Memory B cell (primary cell): ENCODE measurements at regions not wholly inside any gene's neighbourhood (a gene's known extent, or its start where the extent isn't known, plus 50 kb on each side); places are given as distances from the start of the nearest gene placed in this dataset.

Source experiments
- ATAC-seq: fragments of 150-1000 bp; cut with Tn5 transposase; 2 replicates; pipeline ENCODE4 v1.10.0; 2021; ENCODE audit warnings: low read depth, mild to moderate bottlenecking, moderate library complexity
- DNase-seq, 2 donors: peaks; one replicate each; pipeline ENCODE4 v3.0.0; 2022; ENCODE audit warnings: low spot score in 2 of 2
- H3K27ac Mint-ChIP-seq: one replicate; pipeline ENCODE4 v1.8.0; 2022; ENCODE audit warnings: mild to moderate bottlenecking, moderate library complexity, mixed read lengths
- H3K27me3 Mint-ChIP-seq: one replicate; pipeline ENCODE4 v1.8.0; 2022; ENCODE audit warnings: mixed read lengths
- H3K36me3 Mint-ChIP-seq: one replicate; pipeline ENCODE4 v1.8.0; 2022; ENCODE audit warnings: mild to moderate bottlenecking, mixed read lengths
- H3K4me1 Mint-ChIP-seq: one replicate; pipeline ENCODE4 v1.8.0; 2022; ENCODE audit warnings: mixed read lengths
- H3K4me3 Mint-ChIP-seq: one replicate; pipeline ENCODE4 v1.8.0; 2022; ENCODE audit warnings: mild to moderate bottlenecking, moderate library complexity, mixed read lengths
- H3K9me3 Mint-ChIP-seq: one replicate; pipeline ENCODE4 v1.8.0; 2022; ENCODE audit warnings: mixed read lengths

GRCh38 chr1:208511242-208511860 is 267.2 kb upstream of the PLXNA2 start:
- DNase-seq (no peak), ATAC-seq (no peak)
- H3K9me3 Mint-ChIP-seq = no peaks in the 10 kb centered on the region
- peaks cover 7% of the 10 kb centered on the region for H3K27me3 Mint-ChIP-seq
- no peaks in the 10 kb centered on the region for H3K36me3 Mint-ChIP-seq
- H3K27ac Mint-ChIP-seq = no peak overlapping the region
- no peaks in the 10 kb centered on the region for H3K4me1 Mint-ChIP-seq
- no peak overlapping the region for H3K4me3 Mint-ChIP-seq

- Mint-ChIP-seq H3K4me3 (no peak overlapping the region), H3K27ac (no peak overlapping the region), H3K9me3 (peaks cover 4% of the 10 kb centered on the region), H3K27me3 (peaks cover 7% of the 10 kb centered on the region), H3K4me1 (no peaks in the 10 kb centered on the region), H3K36me3 (no peaks in the 10 kb centered on the region)
- ATAC-seq (no peak), DNase-seq (no peak)
These were observed 269.6 kb upstream of the PLXNA2 start for GRCh38 chr1:208513799-208514198.

DNA sequence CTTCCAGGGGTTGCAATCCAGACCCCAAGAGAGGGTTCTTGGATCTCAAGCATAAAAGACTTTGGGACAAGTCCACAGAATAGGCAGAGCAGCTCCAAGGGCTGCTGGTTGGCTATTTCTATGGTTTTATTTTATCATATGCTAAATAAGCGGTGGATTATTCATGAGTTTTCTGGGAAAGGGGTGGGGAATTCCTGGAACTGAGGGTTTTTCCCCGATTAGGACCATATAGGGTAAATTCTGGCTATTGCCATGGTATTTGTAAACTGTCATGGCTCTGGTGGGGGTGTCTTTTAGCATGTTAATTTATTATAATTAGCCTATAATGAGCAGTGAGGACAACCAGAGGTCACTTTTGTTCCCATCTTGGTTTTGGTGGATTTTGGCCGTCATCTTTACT is 270.9 kb upstream of the PLXNA2 start:
- Mint-ChIP-seq H3K4me3 (no peak overlapping the region), H3K4me1 (no peaks in the 10 kb centered on the region), H3K36me3 (no peaks in the 10 kb centered on the region), H3K27ac (no peak overlapping the region), H3K27me3 (peaks cover 7% of the 10 kb centered on the region), H3K9me3 (peaks cover 4% of the 10 kb centered on the region)
- no peak for ATAC-seq
- DNase-seq = no peak

- H3K27ac Mint-ChIP-seq = no peak overlapping the region
These were observed 272.6 kb upstream of the PLXNA2 start for GRCh38 chr1:208516780-208517179.

GRCh38 chr1:208520438-208521099 is 276.4 kb upstream of the PLXNA2 start:
- H3K4me1 Mint-ChIP-seq = no peaks in the 10 kb centered on the region
- no peaks in the 10 kb centered on the region for H3K27me3 Mint-ChIP-seq
- DNase-seq = no peak
- H3K36me3 Mint-ChIP-seq = no peaks in the 10 kb centered on the region
- no peak overlapping the region for H3K4me3 Mint-ChIP-seq
- H3K9me3 Mint-ChIP-seq = peaks cover 4% of the 10 kb centered on the region
- no peak overlapping the region for H3K27ac Mint-ChIP-seq
- ATAC-seq = no peak

More at GRCh38 chr1:208516780-208517179, 272.6 kb upstream of the PLXNA2 start:
- Mint-ChIP-seq H3K9me3 (peaks cover 4% of the 10 kb centered on the region), H3K4me1 (no peaks in the 10 kb centered on the region), H3K27me3 (peaks cover 4% of the 10 kb centered on the region), H3K4me3 (no peak overlapping the region), H3K36me3 (no peaks in the 10 kb centered on the region)
- DNase-seq (no peak), ATAC-seq (no peak)

DNA sequence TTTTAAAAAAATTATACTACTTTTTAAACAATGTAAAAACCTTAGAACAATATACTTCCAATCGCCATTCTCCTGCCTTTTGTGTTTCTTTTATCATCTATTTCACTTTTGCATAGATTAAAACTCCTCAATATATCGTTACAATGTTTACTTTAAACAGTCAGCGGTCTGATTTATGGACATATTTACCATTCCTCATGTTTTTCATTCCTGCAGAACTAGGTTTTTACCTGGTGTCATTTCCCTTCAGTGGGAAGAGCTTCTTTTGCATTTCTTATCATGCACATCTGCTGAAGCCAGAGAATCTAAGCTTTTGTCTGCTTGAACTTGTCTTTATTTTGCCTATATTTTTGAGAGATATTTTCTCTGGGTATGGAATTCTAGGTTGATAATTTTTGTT is 277.4 kb upstream of the PLXNA2 start:
- ATAC-seq = no peak
- Mint-ChIP-seq H3K4me3 (no peak overlapping the region), H3K9me3 (peaks cover 4% of the 10 kb centered on the region), H3K4me1 (no peaks in the 10 kb centered on the region), H3K27me3 (peaks cover 2% of the 10 kb centered on the region), H3K27ac (no peak overlapping the region), H3K36me3 (no peaks in the 10 kb centered on the region)
- DNase-seq = no peak

DNA sequence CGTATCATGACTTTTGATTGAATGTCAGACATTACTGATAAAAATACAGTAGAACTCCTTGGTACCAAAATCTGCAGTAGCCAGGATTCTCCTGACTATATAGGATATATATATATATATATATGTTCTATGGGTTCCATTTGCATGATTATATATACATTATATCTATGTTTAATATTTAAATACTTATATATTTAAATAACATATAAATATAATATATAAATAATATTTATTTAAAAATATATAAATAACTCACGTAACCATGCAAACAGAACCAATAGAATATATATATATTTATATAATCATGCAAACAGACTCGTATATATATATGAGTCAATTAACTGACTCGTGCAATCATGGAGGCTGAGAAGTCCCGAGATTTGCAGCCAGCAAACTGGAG is 278.8 kb upstream of the PLXNA2 start:
- H3K9me3 Mint-ChIP-seq = no peaks in the 10 kb centered on the region
- DNase-seq (no peak), ATAC-seq (no peak)
- no peak overlapping the region for H3K4me3 Mint-ChIP-seq
- H3K36me3 Mint-ChIP-seq = no peaks in the 10 kb centered on the region
- H3K27me3 Mint-ChIP-seq = peaks cover 5% of the 10 kb centered on the region
- no peaks in the 10 kb centered on the region for H3K4me1 Mint-ChIP-seq
- H3K27ac Mint-ChIP-seq = no peak overlapping the region

DNA sequence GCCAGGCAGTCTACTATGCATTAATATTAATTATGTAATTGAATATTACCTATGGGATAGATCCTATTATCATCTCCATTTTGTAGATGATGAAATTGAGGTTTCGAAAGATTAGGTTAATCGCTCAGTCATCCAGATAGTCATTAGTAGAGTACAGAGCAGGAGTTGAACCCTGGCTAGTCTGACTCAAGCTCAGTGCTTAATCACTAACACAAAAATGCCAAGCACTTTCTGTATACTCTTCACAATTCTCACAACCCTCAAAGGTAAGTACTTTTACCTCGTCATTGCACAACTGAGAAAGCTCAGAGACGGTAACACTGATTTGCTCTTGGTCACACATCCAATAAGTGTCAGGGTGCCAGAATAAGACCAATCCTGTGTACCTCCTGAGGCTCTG is 280.2 kb upstream of the PLXNA2 start:
- Mint-ChIP-seq H3K4me1 (no peaks in the 10 kb centered on the region), H3K9me3 (no peaks in the 10 kb centered on the region), H3K27me3 (peaks cover 5% of the 10 kb centered on the region), H3K36me3 (no peaks in the 10 kb centered on the region), H3K27ac (no peak overlapping the region), H3K4me3 (no peak overlapping the region)
- no peak for DNase-seq
- ATAC-seq = no peak

DNA sequence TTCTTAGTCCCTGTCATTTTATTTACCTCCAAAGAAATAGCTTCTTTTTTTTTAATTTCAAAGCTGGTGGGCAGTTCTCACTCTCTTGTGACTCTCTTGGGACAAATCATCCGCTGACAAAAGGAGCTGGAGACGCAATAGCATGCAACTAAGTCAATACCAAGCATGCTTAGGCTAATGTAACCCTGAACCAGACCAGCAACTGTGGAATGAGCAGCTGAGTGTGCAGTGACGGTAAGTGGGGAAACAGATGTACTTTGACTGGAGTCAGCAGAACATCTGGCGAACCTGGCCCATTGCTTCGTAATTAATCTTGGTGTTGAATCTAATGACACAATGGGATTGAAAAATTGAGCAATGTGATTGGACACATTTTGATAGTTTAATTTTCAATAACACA is 280.7 kb upstream of the PLXNA2 start:
- Mint-ChIP-seq H3K9me3 (no peaks in the 10 kb centered on the region), H3K4me1 (no peaks in the 10 kb centered on the region), H3K36me3 (no peaks in the 10 kb centered on the region), H3K4me3 (no peak overlapping the region), H3K27me3 (peaks cover 5% of the 10 kb centered on the region), H3K27ac (no peak overlapping the region)
- DNase-seq = no peak
- ATAC-seq = no peak

- H3K4me1 Mint-ChIP-seq = no peaks in the 10 kb centered on the region
- ATAC-seq = no peak
- no peaks in the 10 kb centered on the region for H3K36me3 Mint-ChIP-seq
- H3K27me3 Mint-ChIP-seq = peaks cover 5% of the 10 kb centered on the region
- no peak overlapping the region for H3K27ac Mint-ChIP-seq
- no peak overlapping the region for H3K4me3 Mint-ChIP-seq
- no peak for DNase-seq
- no peaks in the 10 kb centered on the region for H3K9me3 Mint-ChIP-seq
These were observed 281.2 kb upstream of the PLXNA2 start for GRCh38 chr1:208525417-208525816.

- DNase-seq = no peak
- no peak for ATAC-seq
- Mint-ChIP-seq H3K36me3 (no peaks in the 10 kb centered on the region), H3K27me3 (peaks cover 6% of the 10 kb centered on the region), H3K4me3 (no peak overlapping the region), H3K9me3 (no peaks in the 10 kb centered on the region), H3K4me1 (no peaks in the 10 kb centered on the region), H3K27ac (no peak overlapping the region)
These were observed 282.5 kb upstream of the PLXNA2 start for GRCh38 chr1:208526613-208527125.

DNA sequence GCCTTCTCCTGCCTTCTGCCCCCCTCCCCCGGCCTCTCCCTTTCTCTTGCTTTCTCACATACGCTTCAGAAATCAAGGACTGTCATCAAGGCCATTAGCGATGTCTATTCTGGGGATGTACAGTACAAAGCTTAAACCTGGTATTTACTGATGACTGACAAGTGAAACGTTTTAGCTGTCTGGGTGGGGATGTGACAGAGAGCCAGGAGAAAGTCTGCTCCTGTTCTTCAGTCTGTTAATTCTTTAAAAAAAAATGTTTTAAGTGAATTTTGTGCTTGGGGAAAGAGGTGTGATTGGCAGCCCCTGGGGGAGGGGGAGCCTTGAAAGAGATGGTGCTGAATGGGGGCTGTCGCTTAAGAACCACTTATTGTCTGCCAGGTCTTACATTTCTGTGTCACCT is 283.0 kb upstream of the PLXNA2 start:
- Mint-ChIP-seq H3K9me3 (no peaks in the 10 kb centered on the region), H3K27ac (no peak overlapping the region), H3K36me3 (no peaks in the 10 kb centered on the region), H3K4me3 (no peak overlapping the region), H3K27me3 (peaks cover 7% of the 10 kb centered on the region), H3K4me1 (no peaks in the 10 kb centered on the region)
- ATAC-seq (no peak), DNase-seq (no peak)

DNA sequence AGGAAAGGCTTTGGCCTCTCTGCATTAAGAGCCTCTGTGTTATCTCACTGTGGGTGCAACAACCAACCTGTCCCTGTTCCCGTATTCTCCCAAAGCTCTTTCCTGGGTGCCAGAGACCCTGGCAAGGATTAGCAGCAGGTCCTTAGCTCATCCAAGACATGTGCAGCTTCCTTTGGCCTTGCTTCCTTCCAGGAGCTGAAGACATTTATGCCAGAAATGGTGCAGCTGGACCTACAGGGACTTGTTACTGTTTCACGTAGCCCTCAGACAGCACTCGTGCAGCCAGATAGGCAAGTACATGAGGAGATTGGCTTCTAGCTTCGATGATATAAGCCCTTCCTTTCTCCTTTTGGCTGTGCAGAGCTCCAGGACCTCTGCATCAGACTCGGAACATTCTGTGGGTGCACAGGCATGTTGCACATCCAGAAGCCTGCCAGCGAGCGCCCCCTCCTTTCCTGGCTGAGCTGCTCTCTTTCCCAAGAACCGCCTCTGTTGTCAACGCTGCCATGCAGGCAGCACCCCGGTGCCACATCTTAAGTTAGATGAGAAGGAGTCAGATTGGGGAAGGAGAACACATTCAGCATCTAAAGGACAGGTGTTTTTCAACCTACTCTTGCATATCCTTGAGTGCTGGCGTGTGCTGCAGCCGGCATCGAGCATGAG is 284.5 kb upstream of the PLXNA2 start:
- H3K27me3 Mint-ChIP-seq = peaks cover 8% of the 10 kb centered on the region
- H3K4me3 Mint-ChIP-seq = no peak overlapping the region
- DNase-seq = no peak
- no peaks in the 10 kb centered on the region for H3K9me3 Mint-ChIP-seq
- H3K4me1 Mint-ChIP-seq = no peaks in the 10 kb centered on the region
- no peaks in the 10 kb centered on the region for H3K36me3 Mint-ChIP-seq
- ATAC-seq = no peak
- H3K27ac Mint-ChIP-seq = no peak overlapping the region

DNA sequence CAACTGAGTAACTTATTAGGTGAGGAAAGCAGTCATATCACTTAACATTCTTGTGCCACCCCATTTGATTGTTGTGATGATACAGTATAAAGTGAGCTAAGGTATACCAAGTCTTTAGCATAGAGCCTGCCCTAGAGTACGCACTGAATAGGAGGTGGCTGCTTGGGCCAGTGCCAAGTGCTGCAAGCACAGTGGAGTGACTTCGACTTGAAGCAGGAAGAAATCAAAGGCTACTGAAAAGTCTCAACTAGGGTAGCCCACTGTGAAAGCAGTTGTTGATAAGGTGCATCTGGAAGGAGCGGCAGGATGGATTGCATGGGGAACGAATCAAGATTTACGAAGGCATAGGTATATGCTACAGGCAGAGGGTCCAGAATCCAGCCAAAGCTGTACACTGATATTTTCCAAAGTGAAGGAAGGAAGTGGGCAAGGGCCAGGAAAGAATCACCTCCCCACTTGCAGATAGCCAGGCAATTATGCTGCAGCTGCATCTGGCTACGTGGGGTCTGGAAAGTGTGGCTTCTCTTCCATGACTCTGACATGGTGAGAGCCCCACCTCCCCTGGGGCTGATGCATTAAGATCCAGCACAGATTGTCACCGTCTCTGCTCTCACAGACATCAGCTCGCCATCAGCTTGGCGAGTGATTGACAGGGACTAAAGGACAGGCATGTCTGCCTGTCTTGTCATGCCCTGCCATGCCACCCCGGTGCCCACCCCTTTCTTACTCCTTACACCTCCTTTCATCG is 287.0 kb upstream of the PLXNA2 start:
- Mint-ChIP-seq H3K4me1 (no peaks in the 10 kb centered on the region), H3K36me3 (no peaks in the 10 kb centered on the region), H3K27ac (no peak overlapping the region), H3K9me3 (no peaks in the 10 kb centered on the region), H3K4me3 (no peak overlapping the region), H3K27me3 (peaks cover 11% of the 10 kb centered on the region)
- DNase-seq (no peak), ATAC-seq (no peak)
